GM23338 (cell line): ENCODE measurements at regions not wholly inside any gene's neighbourhood (a gene's known extent, or its start where the extent isn't known, plus 50 kb on each side); places are given as distances from the start of the nearest gene placed in this dataset.

Source experiments
- ATAC-seq: fragments of 200-7000 bp; cut with Tn5 transposase; 3 replicates; pipeline ENCODE4 v1.9.1; 2020
- DNase-seq: peaks from one replicate; pipeline ENCODE4 v3.0.0-alpha.2; 2015; ENCODE audit warnings: low spot score
- H2AFZ ChIP-seq: fragments of 200-600 bp; sonication (generic); 2 replicates; pipeline ENCODE4 v1.8.0; 2016; ENCODE audit warnings: antibody characterized with exemption, mild to moderate bottlenecking, moderate library complexity
- H3F3A ChIP-seq: fragments of 200-600 bp; sonication (generic); replicated peaks from 2 replicates; pipeline ENCODE4 v1.8.0; 2017; ENCODE audit warnings: antibody characterized with exemption, mixed run types, low read depth
- H3K27ac ChIP-seq: fragments of 200-600 bp; sonication (generic); 2 replicates; pipeline ENCODE4 v1.6.1; 2016; ENCODE audit warnings: low read depth
- H3K27me3 ChIP-seq: fragments of 200-600 bp; sonication (generic); 2 replicates; pipeline ENCODE4 v1.8.0; 2016; ENCODE audit warnings: mild to moderate bottlenecking, mixed run types, moderate library complexity; ENCODE audit not compliant: insufficient read depth
- H3K36me3 ChIP-seq: fragments of 200-600 bp; sonication (generic); 2 replicates; pipeline ENCODE4 v1.8.0; 2016; ENCODE audit warnings: mild to moderate bottlenecking; ENCODE audit not compliant: insufficient read depth
- H3K4me1 ChIP-seq: fragments of 200-600 bp; sonication (generic); 2 replicates; pipeline ENCODE4 v1.8.0; 2016; ENCODE audit warnings: mild to moderate bottlenecking, moderate library complexity; ENCODE audit not compliant: insufficient read depth
- H3K4me2 ChIP-seq: fragments of 200-600 bp; sonication (generic); 2 replicates; pipeline ENCODE4 v1.7.1; 2017; ENCODE audit warnings: mixed run types
- H3K4me3 ChIP-seq: fragments of 200-600 bp; sonication (generic); 2 replicates; pipeline ENCODE4 v1.6.1; 2016; ENCODE audit warnings: mixed run types
- H3K79me2 ChIP-seq: fragments of 200-600 bp; sonication (generic); replicated peaks from 2 replicates; pipeline ENCODE4 v1.8.0; 2017; ENCODE audit warnings: mild to moderate bottlenecking; ENCODE audit not compliant: insufficient read depth
- H3K9me2 ChIP-seq: fragments of 200-600 bp; sonication (generic); 2 replicates; pipeline ENCODE4 v1.8.0; 2017; ENCODE audit not compliant: insufficient read depth
- H4K20me1 ChIP-seq: fragments of 200-600 bp; sonication (generic); replicated peaks from 2 replicates; pipeline ENCODE4 v1.8.0; 2017; ENCODE audit warnings: mild to moderate bottlenecking; ENCODE audit not compliant: insufficient read depth
- H3K27ac Mint-ChIP-seq: 2 replicates; pipeline ENCODE4 v1.8.0; 2020; ENCODE audit warnings: inconsistent platforms, mild to moderate bottlenecking, moderate library complexity, mixed read lengths
- H3K27me3 Mint-ChIP-seq: 3 replicates; pipeline ENCODE4 v1.8.0; 2022; ENCODE audit warnings: low read depth, mild to moderate bottlenecking, moderate library complexity, mixed read lengths, inconsistent platforms; ENCODE audit not compliant: insufficient read depth, poor library complexity
- H3K36me3 Mint-ChIP-seq: 3 replicates; pipeline ENCODE4 v1.8.0; 2021; ENCODE audit warnings: low read depth, mild to moderate bottlenecking, inconsistent platforms, moderate library complexity, mixed read lengths
- H3K4me1 Mint-ChIP-seq: 3 replicates; pipeline ENCODE4 v1.8.0; 2020; ENCODE audit warnings: mild to moderate bottlenecking, inconsistent platforms, mixed read lengths
- H3K4me3 Mint-ChIP-seq: 3 replicates; pipeline ENCODE4 v1.8.0; 2021; ENCODE audit warnings: moderate library complexity, mild to moderate bottlenecking, inconsistent platforms, mixed read lengths
- H3K9me3 Mint-ChIP-seq: 3 replicates; pipeline ENCODE4 v1.8.0; 2020; ENCODE audit warnings: moderate library complexity, mild to moderate bottlenecking, inconsistent platforms, mixed read lengths
- CREB1 ChIP-seq: fragments of 250-450 bp; sonication (Bioruptor Pico); IDR thresholded peaks from 2 replicates; pipeline ENCODE4 v1.5.0; 2020; ENCODE audit warnings: low read depth, mild to moderate bottlenecking, moderate library complexity
- EZH2 ChIP-seq: fragments of 200-600 bp; sonication (generic); IDR thresholded peaks from one replicate; pipeline ENCODE4 v1.8.0; 2017; ENCODE audit warnings: antibody characterized with exemption, mild to moderate bottlenecking, low read depth; ENCODE audit not compliant: unreplicated experiment
- EZH2phosphoT487 ChIP-seq: fragments of 200-600 bp; sonication (generic); IDR thresholded peaks from one replicate; pipeline ENCODE4 v1.8.1; 2018; ENCODE audit warnings: antibody characterized with exemption; ENCODE audit not compliant: unreplicated experiment
- NANOG ChIP-seq: IDR thresholded peaks from 2 replicates; pipeline ENCODE4 v1.6.1; 2016; ENCODE audit warnings: antibody characterized with exemption, borderline replicate concordance
- STAT1 ChIP-seq: IDR thresholded peaks from one replicate; pipeline ENCODE4 v1.6.1; 2016; ENCODE audit warnings: antibody characterized with exemption; ENCODE audit not compliant: unreplicated experiment
- ZNF114 ChIP-seq: fragments of 250-450 bp; sonication (Bioruptor Pico); IDR thresholded peaks from 2 replicates; pipeline ENCODE4 v1.5.0; 2020; ENCODE audit warnings: mild to moderate bottlenecking, moderate library complexity
- ZNF331 ChIP-seq: fragments of 250-450 bp; sonication (Bioruptor Pico); IDR thresholded peaks from 2 replicates; pipeline ENCODE4 v1.5.0; 2020; ENCODE audit warnings: low read depth, mild to moderate bottlenecking, moderate library complexity
- TF ChIP-seq, protein P1 (sequence below): IDR thresholded peaks from 2 replicates; pipeline ENCODE4 v1.6.1; 2016; ENCODE audit warnings: antibody characterized with exemption
- TF ChIP-seq, protein P2 (sequence below): fragments of 250-450 bp; sonication (Bioruptor Pico); IDR thresholded peaks from 2 replicates; pipeline ENCODE4 v1.5.0; 2020; ENCODE audit warnings: mild to moderate bottlenecking, moderate library complexity
- TF ChIP-seq, protein P3 (sequence below): IDR thresholded peaks from one replicate; pipeline ENCODE4 v1.6.1; 2018; ENCODE audit warnings: antibody characterized with exemption; ENCODE audit not compliant: unreplicated experiment

DNA sequence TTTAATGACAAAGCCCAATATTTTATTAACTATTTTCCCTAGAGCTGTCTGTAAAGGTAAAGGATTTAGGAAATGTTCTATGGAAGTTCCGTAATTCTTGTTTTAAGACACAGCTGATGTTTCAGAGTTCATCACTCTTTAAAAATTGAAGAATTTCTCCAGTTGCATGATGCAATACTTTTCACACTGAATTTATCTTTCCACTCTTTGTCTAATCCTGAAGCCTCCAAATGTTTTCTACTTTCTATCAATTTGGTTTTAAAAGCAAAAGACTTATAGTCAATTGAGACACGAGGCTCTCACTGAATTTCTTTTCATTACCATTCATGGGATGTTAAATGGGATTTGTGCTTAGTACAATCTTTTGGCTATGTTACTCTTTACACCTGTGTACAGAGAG, 223.2 kb downstream of the TDRD15 start:
- no peaks in the 10 kb centered on the region for H3K27me3 Mint-ChIP-seq

More for the DNA sequence above, 223.2 kb downstream of the TDRD15 start:
- no peak overlapping the region for H3K27ac Mint-ChIP-seq
- no peaks in the 10 kb centered on the region for H3K4me1 Mint-ChIP-seq
- no peak overlapping the region for H2AFZ ChIP-seq
- no peaks in the 10 kb centered on the region for H3K4me1 ChIP-seq
- no peak overlapping the region for H3K27ac ChIP-seq
- H3K4me3 ChIP-seq = no peak overlapping the region
- H3K9me3 Mint-ChIP-seq = peaks cover 5% of the 10 kb centered on the region; the same call in 2 of the 3 replicates
- H3K79me2 ChIP-seq = no peaks in the 10 kb centered on the region
- ATAC-seq (no peak), DNase-seq (no peak)
- no peaks in the 10 kb centered on the region for H3K9me2 ChIP-seq
- no peaks in the 10 kb centered on the region for H3K36me3 Mint-ChIP-seq
- no peaks in the 10 kb centered on the region for H3K27me3 ChIP-seq
- no peak for TF ChIP-seq NANOG
- TF ChIP-seq ZNF114 (CRISPR knock-in tag) = no peak
- TF ChIP-seq EZH2 = no peak
- TF ChIP-seq EZH2phosphoT487 = no peak
- TF ChIP-seq, protein P1, sequence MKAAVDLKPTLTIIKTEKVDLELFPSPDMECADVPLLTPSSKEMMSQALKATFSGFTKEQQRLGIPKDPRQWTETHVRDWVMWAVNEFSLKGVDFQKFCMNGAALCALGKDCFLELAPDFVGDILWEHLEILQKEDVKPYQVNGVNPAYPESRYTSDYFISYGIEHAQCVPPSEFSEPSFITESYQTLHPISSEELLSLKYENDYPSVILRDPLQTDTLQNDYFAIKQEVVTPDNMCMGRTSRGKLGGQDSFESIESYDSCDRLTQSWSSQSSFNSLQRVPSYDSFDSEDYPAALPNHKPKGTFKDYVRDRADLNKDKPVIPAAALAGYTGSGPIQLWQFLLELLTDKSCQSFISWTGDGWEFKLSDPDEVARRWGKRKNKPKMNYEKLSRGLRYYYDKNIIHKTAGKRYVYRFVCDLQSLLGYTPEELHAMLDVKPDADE = no peak
- TF ChIP-seq ZNF331 = no peak
- TF ChIP-seq, protein P2, sequence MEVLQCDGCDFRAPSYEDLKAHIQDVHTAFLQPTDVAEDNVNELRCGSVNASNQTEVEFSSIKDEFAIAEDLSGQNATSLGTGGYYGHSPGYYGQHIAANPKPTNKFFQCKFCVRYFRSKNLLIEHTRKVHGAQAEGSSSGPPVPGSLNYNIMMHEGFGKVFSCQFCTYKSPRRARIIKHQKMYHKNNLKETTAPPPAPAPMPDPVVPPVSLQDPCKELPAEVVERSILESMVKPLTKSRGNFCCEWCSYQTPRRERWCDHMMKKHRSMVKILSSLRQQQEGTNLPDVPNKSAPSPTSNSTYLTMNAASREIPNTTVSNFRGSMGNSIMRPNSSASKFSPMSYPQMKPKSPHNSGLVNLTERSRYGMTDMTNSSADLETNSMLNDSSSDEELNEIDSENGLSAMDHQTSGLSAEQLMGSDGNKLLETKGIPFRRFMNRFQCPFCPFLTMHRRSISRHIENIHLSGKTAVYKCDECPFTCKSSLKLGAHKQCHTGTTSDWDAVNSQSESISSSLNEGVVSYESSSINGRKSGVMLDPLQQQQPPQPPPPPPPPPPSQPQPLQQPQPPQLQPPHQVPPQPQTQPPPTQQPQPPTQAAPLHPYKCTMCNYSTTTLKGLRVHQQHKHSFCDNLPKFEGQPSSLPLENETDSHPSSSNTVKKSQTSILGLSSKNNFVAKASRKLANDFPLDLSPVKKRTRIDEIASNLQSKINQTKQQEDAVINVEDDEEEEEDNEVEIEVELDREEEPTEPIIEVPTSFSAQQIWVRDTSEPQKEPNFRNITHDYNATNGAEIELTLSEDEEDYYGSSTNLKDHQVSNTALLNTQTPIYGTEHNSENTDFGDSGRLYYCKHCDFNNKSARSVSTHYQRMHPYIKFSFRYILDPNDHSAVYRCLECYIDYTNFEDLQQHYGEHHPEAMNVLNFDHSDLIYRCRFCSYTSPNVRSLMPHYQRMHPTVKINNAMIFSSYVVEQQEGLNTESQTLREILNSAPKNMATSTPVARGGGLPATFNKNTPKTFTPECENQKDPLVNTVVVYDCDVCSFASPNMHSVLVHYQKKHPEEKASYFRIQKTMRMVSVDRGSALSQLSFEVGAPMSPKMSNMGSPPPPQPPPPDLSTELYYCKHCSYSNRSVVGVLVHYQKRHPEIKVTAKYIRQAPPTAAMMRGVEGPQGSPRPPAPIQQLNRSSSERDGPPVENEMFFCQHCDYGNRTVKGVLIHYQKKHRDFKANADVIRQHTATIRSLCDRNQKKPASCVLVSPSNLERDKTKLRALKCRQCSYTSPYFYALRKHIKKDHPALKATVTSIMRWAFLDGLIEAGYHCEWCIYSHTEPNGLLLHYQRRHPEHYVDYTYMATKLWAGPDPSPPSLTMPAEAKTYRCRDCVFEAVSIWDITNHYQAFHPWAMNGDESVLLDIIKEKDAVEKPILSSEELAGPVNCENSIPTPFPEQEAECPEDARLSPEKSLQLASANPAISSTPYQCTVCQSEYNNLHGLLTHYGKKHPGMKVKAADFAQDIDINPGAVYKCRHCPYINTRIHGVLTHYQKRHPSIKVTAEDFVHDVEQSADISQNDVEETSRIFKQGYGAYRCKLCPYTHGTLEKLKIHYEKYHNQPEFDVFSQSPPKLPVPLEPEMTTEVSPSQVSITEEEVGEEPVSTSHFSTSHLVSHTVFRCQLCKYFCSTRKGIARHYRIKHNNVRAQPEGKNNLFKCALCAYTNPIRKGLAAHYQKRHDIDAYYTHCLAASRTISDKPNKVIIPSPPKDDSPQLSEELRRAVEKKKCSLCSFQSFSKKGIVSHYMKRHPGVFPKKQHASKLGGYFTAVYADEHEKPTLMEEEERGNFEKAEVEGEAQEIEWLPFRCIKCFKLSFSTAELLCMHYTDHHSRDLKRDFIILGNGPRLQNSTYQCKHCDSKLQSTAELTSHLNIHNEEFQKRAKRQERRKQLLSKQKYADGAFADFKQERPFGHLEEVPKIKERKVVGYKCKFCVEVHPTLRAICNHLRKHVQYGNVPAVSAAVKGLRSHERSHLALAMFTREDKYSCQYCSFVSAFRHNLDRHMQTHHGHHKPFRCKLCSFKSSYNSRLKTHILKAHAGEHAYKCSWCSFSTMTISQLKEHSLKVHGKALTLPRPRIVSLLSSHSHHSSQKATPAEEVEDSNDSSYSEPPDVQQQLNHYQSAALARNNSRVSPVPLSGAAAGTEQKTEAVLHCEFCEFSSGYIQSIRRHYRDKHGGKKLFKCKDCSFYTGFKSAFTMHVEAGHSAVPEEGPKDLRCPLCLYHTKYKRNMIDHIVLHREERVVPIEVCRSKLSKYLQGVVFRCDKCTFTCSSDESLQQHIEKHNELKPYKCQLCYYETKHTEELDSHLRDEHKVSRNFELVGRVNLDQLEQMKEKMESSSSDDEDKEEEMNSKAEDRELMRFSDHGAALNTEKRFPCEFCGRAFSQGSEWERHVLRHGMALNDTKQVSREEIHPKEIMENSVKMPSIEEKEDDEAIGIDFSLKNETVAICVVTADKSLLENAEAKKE (CRISPR knock-in tag) = no peak
- TF ChIP-seq, protein P3, sequence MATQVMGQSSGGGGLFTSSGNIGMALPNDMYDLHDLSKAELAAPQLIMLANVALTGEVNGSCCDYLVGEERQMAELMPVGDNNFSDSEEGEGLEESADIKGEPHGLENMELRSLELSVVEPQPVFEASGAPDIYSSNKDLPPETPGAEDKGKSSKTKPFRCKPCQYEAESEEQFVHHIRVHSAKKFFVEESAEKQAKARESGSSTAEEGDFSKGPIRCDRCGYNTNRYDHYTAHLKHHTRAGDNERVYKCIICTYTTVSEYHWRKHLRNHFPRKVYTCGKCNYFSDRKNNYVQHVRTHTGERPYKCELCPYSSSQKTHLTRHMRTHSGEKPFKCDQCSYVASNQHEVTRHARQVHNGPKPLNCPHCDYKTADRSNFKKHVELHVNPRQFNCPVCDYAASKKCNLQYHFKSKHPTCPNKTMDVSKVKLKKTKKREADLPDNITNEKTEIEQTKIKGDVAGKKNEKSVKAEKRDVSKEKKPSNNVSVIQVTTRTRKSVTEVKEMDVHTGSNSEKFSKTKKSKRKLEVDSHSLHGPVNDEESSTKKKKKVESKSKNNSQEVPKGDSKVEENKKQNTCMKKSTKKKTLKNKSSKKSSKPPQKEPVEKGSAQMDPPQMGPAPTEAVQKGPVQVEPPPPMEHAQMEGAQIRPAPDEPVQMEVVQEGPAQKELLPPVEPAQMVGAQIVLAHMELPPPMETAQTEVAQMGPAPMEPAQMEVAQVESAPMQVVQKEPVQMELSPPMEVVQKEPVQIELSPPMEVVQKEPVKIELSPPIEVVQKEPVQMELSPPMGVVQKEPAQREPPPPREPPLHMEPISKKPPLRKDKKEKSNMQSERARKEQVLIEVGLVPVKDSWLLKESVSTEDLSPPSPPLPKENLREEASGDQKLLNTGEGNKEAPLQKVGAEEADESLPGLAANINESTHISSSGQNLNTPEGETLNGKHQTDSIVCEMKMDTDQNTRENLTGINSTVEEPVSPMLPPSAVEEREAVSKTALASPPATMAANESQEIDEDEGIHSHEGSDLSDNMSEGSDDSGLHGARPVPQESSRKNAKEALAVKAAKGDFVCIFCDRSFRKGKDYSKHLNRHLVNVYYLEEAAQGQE = no peak
- no peak for TF ChIP-seq CREB1
- no peak for TF ChIP-seq STAT1
- H3K4me2 ChIP-seq = no peak overlapping the region
- no peaks in the 10 kb centered on the region for H3F3A ChIP-seq
- no peaks in the 10 kb centered on the region for H4K20me1 ChIP-seq
- no peak overlapping the region for H3K4me3 Mint-ChIP-seq
- peaks cover 2% of the 10 kb centered on the region; the same call in 1 of the 2 replicates for H3K36me3 ChIP-seq
